GM18907 (cell line): ENCODE measurements at regions not wholly inside any gene's neighbourhood (a gene's known extent, or its start where the extent isn't known, plus 50 kb on each side); places are given as distances from the start of the nearest gene placed in this dataset.

Experiments used
- ATAC-seq: cut with Tn5 transposase; IDR thresholded peaks from one replicate; pipeline ENCODE4 v1.9.1; 2021; ENCODE audit warnings: mild to moderate bottlenecking, moderate library complexity; ENCODE audit not compliant: unreplicated experiment

GRCh38 chr1:25105836-25106235 is 126.5 kb downstream of the SYF2 start:
- ATAC-seq = no peak

- ATAC-seq = no peak
Observed at GRCh38 chr1:25104932-25105561, 127.3 kb downstream of the SYF2 start.

DNA sequence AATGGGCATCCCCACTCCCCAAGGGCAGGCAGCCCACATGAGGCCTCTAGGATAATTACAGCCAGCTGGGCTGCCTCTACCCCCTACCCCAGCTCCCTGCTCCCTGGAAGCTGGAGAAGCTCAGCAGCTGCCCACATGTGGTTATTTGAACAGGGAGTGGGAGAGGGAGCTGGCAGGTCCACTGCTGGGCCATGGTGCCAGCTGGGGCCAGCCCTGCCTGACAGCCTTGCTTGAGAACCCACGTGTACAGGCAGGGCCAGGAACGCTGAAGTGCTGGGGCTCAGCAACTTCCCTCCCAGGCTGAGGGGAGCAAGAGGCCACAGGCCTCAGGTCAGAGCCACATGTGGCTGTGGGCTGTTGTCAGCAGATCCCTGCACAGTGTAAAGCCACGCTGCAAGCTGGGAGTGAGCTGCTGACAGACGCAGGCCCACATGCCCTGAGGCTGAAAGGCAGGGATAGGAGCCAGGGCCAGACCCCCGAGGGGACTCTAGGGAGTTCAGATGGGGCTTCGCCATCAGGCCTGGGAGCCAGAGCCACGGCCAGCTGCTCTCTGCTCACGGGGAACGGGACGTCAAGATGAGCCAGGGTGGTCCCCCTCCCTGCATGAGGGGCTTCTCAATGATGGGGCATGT is 129.0 kb downstream of the SYF2 start:
- ATAC-seq = no peak

DNA sequence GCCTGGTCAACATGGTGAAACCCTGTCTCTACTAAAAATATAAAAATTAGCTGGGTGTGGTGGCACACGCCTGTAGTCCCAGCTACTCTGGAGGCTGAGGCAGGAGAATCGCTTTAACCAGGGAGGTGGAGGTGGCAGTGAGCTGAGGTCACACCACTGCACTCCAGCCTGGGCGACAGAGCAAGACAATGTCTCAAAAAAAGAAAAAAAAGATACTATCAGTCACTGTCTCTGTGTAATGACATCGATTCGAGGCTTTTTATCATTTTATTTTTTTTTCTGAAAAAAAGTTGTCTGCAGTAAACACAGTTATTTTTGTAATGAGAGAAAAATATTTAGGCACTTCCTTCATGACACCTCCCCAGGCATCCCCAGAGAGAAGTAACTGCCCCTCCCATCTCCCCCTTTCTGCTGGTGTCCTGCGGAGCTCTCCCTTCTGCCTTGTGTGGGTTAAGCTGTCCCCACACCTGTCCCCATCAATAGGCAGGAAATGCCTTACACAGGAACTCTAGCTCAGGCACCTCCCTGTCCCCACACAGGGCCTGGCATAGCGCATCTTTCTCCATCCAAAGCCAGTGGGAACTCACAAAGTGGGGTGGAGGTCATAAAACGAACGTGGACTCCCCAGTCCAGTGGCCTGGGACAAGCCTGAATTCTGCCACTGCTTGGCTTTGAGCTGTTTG is 132.0 kb downstream of the SYF2 start:
- no peak for ATAC-seq

GRCh38 chr1:25099343-25099951 is 132.9 kb downstream of the SYF2 start:
- peak; percentile 37 for ATAC-seq

- ATAC-seq = no peak
Observed at GRCh38 chr1:25098717-25099116, 133.6 kb downstream of the SYF2 start.

DNA sequence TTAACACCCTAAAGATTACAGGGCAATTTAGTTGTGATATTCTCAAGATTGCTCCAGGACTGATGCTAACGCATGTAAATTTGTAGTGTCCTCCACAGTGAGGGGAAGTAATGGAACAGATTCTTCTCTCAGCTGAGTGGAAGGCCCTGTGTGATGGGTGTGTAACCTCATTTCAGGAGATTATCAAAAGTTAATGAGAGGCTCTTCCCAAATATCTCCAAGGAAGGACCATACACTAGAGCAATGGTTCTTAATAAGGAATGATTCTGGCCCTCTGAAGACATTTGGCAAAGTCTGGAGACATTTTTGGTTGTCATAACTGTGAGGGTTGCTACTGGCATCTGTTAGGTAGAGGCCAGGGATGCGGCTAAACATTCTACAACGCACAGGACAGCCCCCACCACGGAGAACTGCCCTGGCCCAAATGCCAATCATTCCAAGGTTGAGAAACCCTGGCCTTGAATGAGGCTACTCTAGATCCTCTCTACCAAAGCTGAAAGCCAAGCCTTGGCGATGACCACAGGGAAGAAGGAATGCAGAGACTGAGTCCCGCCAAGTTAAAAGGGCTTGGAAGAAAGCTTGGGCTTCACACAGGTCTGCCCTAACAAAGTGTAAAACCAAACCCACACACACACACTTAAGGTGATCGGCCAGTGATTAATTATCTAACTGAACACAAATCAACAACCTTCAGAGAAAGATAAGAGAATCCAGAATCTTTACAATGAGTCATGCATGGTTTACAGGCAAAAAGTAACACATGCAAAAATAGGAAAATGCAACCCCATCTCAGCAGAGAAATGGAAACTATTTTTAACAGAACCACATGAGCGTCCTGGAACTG is 135.8 kb downstream of the SYF2 start:
- no peak for ATAC-seq

DNA sequence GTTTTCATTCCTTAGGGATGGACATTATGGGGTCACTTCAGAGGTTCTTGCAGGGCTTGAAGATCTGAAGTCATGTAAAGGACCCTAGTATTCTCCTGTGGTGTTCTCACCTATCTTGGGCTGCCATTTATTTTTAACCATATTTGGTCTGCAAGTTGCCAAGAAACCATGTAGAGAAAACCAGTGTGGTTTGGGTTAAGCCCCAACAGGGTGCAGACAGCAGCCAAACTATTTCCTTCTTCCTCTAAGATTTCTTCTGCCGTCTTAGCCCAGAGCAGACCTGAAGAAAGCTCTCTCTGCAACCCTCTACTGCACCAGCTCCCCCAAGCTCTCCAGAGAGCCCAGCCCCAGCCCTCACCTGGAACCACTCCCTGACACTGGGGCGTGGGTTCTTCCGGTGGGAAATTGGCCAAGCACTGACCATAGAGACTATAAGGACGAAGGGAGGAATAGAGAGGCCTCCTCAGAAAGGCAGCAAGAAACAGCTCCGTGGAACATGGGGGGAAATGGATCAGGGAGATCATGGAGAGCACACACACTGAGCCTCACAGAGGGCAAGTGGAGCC is 136.6 kb downstream of the SYF2 start:
- ATAC-seq = no peak

DNA sequence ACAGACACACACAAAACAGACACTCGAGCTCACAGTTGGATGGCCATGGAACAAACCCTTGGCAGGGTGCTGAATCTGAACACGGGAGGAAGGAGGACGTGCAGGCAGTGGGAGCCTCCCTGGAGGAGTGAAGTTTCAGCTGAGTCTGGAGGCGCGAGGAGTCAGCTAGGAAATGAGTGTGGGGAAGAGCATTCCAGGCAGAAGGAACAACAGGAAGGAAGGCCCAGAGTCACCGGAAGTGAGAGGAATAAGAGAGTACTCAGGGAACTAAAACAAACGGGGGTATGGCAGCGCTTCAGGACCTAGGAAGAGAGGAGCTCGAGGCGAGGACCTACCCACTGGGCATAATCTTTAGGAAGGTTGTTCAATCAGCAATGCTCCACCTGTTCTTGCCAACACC is 137.3 kb downstream of the SYF2 start:
- ATAC-seq = no peak

DNA sequence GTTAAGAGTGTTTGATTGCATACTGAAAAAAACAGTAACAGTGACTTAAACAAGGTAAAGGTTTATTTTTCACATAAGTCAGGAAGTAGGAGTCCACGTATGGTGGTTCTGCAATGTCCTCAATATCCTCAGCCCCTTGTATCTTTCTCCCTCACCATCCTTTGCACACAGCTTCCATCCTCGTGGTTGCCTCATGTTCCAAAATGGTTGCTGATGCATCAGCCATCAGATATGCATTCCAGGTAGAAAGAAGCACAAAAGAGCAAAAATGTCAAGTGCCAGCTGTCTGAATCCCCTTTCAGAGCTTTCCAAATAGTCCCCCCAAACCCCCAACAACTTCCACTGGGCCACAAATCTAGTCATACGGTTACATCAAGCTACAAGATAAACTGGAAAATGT is 138.1 kb downstream of the SYF2 start:
- no peak for ATAC-seq

- no peak for ATAC-seq
Observed at GRCh38 chr1:25091658-25092057, 140.6 kb downstream of the SYF2 start.

- no peak for ATAC-seq
Observed at GRCh38 chr1:25090707-25091422, 141.4 kb downstream of the SYF2 start.

DNA sequence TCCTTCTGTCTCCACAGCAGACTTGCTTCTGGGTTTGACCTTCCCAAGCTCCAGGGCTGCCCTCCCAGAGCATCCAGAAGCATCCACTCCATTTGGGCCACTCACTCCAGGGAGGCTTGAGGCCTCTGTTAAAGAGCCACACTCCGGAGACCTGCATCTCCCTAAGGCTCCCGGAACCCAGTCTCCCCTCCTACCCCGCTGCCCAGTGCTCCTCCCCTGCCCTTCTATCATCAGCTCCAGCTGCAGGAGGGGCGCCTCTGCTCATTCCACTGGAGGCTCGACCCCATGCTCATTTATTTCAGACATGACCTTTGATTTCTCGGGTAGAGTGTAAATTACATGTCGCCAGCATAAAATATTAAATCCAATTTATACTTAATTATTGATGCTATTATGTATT is 142.5 kb downstream of the SYF2 start:
- no peak for ATAC-seq

- no peak for ATAC-seq
Observed at GRCh38 chr1:25088946-25089345, 143.4 kb downstream of the SYF2 start.

DNA sequence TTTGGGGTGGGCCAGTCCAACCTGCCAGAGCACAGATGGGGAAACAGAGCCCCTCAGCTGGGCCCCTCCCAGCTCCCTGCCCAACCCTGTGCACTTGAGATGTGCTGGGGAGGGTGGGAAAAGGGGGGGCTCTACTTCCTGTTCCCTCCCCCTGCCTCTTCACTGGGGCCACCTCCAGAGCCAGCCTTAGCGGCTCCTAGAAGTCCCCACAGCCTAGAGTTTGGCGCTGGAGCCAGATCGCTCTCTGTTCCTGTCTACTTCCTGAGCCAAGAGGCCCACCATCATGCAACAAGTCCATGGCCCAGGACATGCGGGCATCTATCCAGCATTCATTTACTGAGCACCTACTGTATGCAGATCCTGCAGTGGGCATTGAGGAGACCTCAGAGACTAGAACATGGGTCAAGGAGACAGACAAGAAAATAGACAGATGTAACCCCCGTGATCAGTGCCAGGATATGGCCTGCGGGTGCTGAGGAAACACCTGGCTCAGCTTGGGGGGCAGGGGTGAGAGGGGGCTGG is 144.1 kb downstream of the SYF2 start:
- no peak for ATAC-seq

DNA sequence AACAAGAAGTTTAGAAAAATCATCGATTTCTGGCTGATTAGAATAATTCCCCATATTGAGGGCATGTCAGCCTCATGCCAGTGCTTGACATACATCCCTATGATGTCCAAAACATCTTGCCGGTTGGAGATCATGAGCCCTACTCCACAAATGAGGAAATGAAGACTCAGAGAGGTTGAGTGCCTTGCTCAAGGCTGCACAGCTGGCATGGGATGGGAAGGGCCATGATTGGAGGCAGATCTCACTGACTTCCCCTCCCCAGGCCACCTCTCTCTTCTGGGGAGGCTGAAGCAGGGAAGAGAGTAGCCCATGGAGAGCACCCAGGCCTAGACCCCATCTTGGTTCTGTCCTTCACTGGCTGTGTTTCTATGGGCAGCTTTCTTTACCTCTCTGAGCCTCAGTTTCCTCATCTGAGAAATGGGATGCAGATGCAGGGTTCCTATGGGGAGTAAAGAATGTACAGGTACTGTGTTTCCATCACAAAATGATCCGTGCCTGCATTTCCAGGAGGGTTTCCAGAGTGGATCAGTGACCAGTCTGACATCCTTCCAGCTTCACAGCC is 145.7 kb downstream of the SYF2 start:
- ATAC-seq = no peak

GRCh38 chr1:25084407-25084806 is 147.9 kb downstream of the SYF2 start:
- no peak for ATAC-seq

GRCh38 chr1:25083481-25084345 is 148.6 kb downstream of the SYF2 start:
- ATAC-seq = no peak

DNA sequence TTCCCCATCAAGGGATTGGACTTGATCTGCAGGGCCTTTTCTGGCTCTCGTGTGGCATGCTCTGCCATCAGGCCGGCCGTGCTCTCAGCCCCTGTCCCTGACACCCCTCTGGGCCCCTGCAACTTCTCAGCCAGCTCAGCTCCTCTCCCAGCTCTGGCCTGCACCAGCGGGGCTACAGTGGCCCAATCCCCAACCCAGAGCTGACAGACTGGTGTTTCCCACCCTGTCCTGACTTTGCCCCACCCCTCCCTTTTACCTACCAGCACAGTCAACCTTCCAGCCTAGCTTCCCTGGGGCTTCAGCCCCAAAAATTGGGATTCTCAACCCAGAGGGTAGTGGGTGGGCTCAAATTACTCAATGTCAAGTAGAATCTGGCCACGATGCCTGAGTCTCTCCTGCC is 149.3 kb downstream of the SYF2 start:
- no peak for ATAC-seq
